ENCODE measurements at regions not wholly inside any gene's neighbourhood (a gene's known extent, or its start where the extent isn't known, plus 50 kb on each side); places are given as distances from the start of the nearest gene placed in this dataset.

GRCh38 chr5:74094096-74094781 lies 468.2 kb downstream of the ARHGEF28 start:
- no peaks in the 10 kb centered on the region for H3K36me3 ChIP-seq (ENCODE audit: control insufficient read depth in 1 of 2, insufficient read depth in 2 of 2, low read length in 2 of 2)
- intact Hi-C loops (cut with micrococcal nuclease), result no loop called here
- H3K9me3 ChIP-seq (ENCODE audit: control insufficient read depth in 1 of 2, insufficient read depth in 1 of 2, low read depth in 1 of 2, low read length in 2 of 2), result no peaks in the 10 kb centered on the region
- no peaks in the 10 kb centered on the region for H3K79me2 ChIP-seq (ENCODE audit: insufficient read depth, low read length)
- ATAC-seq (no peak), DNase-seq (ENCODE audit: low read depth, low spot score) (no peak)
- no peak overlapping the region for H3K4me3 ChIP-seq (replicated peaks in 1 of 2; ENCODE audit: low read depth in 1 of 2, low read length in 2 of 2)
- H3K4me2 ChIP-seq (ENCODE audit: low read length), result no peak overlapping the region
- ChIA-PET CTCF (no interaction called here), POLR2A (no interaction called here), RAD21 (ENCODE audit: low non-redundant PET in 1 of 2, low total read pairs in 2 of 2, uncharacterized antibody in 2 of 2, unreplicated experiment in 2 of 2) (no interaction called here)
- TF ChIP-seq CEBPB (IDR thresholded peaks at IDR 0.05; ENCODE audit: low read depth) (no peak), ATF3 (IDR thresholded peaks at IDR 0.05) (no peak), TCF7L2 (IDR thresholded peaks at IDR 0.05; ENCODE audit: borderline replicate concordance, extremely low read depth, insufficient read depth, insufficient read length) (no peak), JUND (IDR thresholded peaks at IDR 0.05) (no peak), ZFX (IDR thresholded peaks at IDR 0.05) (no peak), SIN3A (IDR thresholded peaks at IDR 0.05; ENCODE audit: low read depth) (no peak), MAX (IDR thresholded peaks at IDR 0.05) (no peak)
- H3K9ac ChIP-seq (ENCODE audit: low read length), result no peak overlapping the region
- H4K20me1 ChIP-seq (ENCODE audit: insufficient read depth), result no peaks in the 10 kb centered on the region
- no peaks in the 10 kb centered on the region for H3K27me3 ChIP-seq (ENCODE audit: insufficient read depth, low read length)
- BruUV-seq (replicated peaks), result no TSS peak
- H3K9me2 ChIP-seq (ENCODE audit: insufficient read depth), result no peaks in the 10 kb centered on the region
- no peak overlapping the region for H3K27ac ChIP-seq (ENCODE audit: low read depth, low read length)
- no peaks in the 10 kb centered on the region for H3K4me1 ChIP-seq (ENCODE audit: control insufficient read depth in 1 of 2, insufficient read depth in 2 of 2, low read length in 2 of 2)
- no peak overlapping the region for H2AFZ ChIP-seq (ENCODE audit: low read depth, low read length, poor library complexity, severe bottlenecking)

- BruUV-seq (replicated peaks), result no TSS peak
- ATAC-seq, result no peak
- Histone ChIP-seq H3K9me3 (ENCODE audit: control insufficient read depth in 1 of 2, insufficient read depth in 1 of 2, low read depth in 1 of 2, low read length in 2 of 2) (no peaks in the 10 kb centered on the region), H2AFZ (ENCODE audit: low read depth, low read length, poor library complexity, severe bottlenecking) (no peak overlapping the region), H3K27me3 (ENCODE audit: insufficient read depth, low read length) (no peaks in the 10 kb centered on the region), H3K4me3 (replicated peaks in 1 of 2; ENCODE audit: low read depth in 1 of 2, low read length in 2 of 2) (no peak overlapping the region), H3K4me2 (ENCODE audit: low read length) (no peak overlapping the region), H3K36me3 (ENCODE audit: control insufficient read depth in 1 of 2, insufficient read depth in 2 of 2, low read length in 2 of 2) (no peaks in the 10 kb centered on the region), H3K9ac (ENCODE audit: low read length) (no peak overlapping the region), H3K4me1 (ENCODE audit: control insufficient read depth in 1 of 2, insufficient read depth in 2 of 2, low read length in 2 of 2) (no peaks in the 10 kb centered on the region), H4K20me1 (ENCODE audit: insufficient read depth) (no peaks in the 10 kb centered on the region), H3K27ac (ENCODE audit: low read depth, low read length) (no peak overlapping the region), H3K79me2 (ENCODE audit: insufficient read depth, low read length) (no peaks in the 10 kb centered on the region), H3K9me2 (ENCODE audit: insufficient read depth) (no peaks in the 10 kb centered on the region)
- TF ChIP-seq ZNF274 (IDR thresholded peaks at IDR 0.05; ENCODE audit: low read depth, low read length) (no peak), POLR2AphosphoS5 (IDR thresholded peaks at IDR 0.05; ENCODE audit: low read depth, low read length) (no peak), CBX3 (IDR thresholded peaks at IDR 0.05; ENCODE audit: low read depth) (no peak), SRF (IDR thresholded peaks at IDR 0.05; ENCODE audit: low read depth) (no peak), TCF7L2 (IDR thresholded peaks at IDR 0.05; ENCODE audit: borderline replicate concordance, extremely low read depth, insufficient read depth, insufficient read length) (no peak), EZH2phosphoT487 (IDR thresholded peaks at IDR 0.05; ENCODE audit: borderline replicate concordance) (no peak), EGR1 (IDR thresholded peaks at IDR 0.05; ENCODE audit: low read depth) (no peak), ZFX (IDR thresholded peaks at IDR 0.05) (no peak), SIN3A (IDR thresholded peaks at IDR 0.05; ENCODE audit: low read depth) (no peak)
- intact Hi-C loops (cut with micrococcal nuclease), result no loop called here
- ChIA-PET POLR2A (no interaction called here), CTCF (no interaction called here), RAD21 (ENCODE audit: low non-redundant PET in 1 of 2, low total read pairs in 2 of 2, uncharacterized antibody in 2 of 2, unreplicated experiment in 2 of 2) (no interaction called here)
- DNase-seq (ENCODE audit: low read depth, low spot score), result no peak
Observed at GRCh38 chr5:74093561-74093960, 467.6 kb downstream of the ARHGEF28 start.
